Fibroblast of lung (primary cell): ENCODE measurements at regions not wholly inside any gene's neighbourhood (a gene's known extent, or its start where the extent isn't known, plus 50 kb on each side); places are given as distances from the start of the nearest gene placed in this dataset.

Experiments used
- EZH2 ChIP-seq: IDR thresholded peaks from 2 replicates; pipeline ENCODE4 v1.5.1; 2012; ENCODE audit warnings: low read length, control low read depth, mild to moderate bottlenecking; ENCODE audit errors: missing control alignments
- TF ChIP-seq, protein P1 (sequence below), 2 donors: IDR thresholded peaks in 1 of 2; conservative IDR thresholded peaks in 1 of 2; 1 replicate in 1 of 2; 2 replicates in 1 of 2; pipeline ENCODE4 v1.5.1; 2011 to 2012; ENCODE audit warnings: low read length in 2 of 2, control low read depth in 1 of 2, inconsistent platforms in 1 of 2, low read depth in 1 of 2, mild to moderate bottlenecking in 1 of 2

DNA sequence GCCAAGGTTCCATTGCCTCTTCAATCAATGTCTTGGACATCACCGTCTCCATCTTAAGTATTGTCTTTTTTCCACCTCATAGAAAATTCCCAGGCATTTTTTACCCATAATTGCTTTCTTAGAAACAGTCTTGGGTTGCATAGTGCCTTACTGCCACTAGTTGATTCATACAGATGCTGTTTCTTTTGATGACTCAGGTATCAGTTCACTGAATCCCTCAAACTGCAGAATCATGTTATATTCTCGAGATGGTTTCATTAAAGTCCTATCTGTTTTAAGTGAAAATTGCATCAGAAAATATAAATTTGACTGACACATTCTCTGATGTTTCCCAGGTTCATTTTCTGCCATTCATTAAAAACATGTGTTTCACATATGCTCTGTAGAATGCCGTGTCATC, 1489.1 kb downstream of the BRINP3 start:
- no peak for TF ChIP-seq EZH2
- TF ChIP-seq, protein P1, sequence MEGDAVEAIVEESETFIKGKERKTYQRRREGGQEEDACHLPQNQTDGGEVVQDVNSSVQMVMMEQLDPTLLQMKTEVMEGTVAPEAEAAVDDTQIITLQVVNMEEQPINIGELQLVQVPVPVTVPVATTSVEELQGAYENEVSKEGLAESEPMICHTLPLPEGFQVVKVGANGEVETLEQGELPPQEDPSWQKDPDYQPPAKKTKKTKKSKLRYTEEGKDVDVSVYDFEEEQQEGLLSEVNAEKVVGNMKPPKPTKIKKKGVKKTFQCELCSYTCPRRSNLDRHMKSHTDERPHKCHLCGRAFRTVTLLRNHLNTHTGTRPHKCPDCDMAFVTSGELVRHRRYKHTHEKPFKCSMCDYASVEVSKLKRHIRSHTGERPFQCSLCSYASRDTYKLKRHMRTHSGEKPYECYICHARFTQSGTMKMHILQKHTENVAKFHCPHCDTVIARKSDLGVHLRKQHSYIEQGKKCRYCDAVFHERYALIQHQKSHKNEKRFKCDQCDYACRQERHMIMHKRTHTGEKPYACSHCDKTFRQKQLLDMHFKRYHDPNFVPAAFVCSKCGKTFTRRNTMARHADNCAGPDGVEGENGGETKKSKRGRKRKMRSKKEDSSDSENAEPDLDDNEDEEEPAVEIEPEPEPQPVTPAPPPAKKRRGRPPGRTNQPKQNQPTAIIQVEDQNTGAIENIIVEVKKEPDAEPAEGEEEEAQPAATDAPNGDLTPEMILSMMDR (conservative IDR thresholded peaks at IDR 0.05 in 1 of 2, IDR thresholded peaks at IDR 0.05 in 1 of 2; ENCODE audit: low read depth in 1 of 2, low read length in 2 of 2) = no peak
